ENCODE measurements at regions not wholly inside any gene's neighbourhood (a gene's known extent, or its start where the extent isn't known, plus 50 kb on each side); places are given as distances from the start of the nearest gene placed in this dataset.

DNA sequence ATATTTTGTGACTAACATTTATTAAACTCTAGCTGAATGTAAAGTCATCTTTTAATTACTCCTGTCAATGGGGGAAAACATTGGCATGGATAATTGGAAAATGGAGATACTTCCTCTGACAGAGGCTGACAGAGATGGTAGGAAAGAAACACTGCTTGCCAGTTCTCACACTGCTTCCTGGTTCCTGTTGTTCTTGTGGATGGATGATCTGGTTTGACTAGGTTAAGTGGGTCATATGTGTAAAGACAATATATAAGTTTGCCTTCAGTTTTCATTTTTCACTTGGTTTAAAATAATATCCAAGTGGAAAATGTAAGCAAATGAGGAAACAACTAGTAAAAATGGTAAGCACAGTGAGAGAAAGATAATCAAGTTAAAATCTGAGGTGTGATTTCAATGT lies 188.8 kb upstream of the CWC22 start:
- no peak for DNase-seq (ENCODE audit: low spot score)
- in situ Hi-C loops (cut with MboI; ENCODE audit: low pct_unique_long_range_greater_than_20kb, low sequenced_read_pairs, unreplicated experiment), result no loop called here
- TF ChIP-seq, protein P1, sequence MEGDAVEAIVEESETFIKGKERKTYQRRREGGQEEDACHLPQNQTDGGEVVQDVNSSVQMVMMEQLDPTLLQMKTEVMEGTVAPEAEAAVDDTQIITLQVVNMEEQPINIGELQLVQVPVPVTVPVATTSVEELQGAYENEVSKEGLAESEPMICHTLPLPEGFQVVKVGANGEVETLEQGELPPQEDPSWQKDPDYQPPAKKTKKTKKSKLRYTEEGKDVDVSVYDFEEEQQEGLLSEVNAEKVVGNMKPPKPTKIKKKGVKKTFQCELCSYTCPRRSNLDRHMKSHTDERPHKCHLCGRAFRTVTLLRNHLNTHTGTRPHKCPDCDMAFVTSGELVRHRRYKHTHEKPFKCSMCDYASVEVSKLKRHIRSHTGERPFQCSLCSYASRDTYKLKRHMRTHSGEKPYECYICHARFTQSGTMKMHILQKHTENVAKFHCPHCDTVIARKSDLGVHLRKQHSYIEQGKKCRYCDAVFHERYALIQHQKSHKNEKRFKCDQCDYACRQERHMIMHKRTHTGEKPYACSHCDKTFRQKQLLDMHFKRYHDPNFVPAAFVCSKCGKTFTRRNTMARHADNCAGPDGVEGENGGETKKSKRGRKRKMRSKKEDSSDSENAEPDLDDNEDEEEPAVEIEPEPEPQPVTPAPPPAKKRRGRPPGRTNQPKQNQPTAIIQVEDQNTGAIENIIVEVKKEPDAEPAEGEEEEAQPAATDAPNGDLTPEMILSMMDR (IDR thresholded peaks at IDR 0.05; ENCODE audit: extremely low read depth, insufficient read depth, missing control alignments), result no peak

DNA sequence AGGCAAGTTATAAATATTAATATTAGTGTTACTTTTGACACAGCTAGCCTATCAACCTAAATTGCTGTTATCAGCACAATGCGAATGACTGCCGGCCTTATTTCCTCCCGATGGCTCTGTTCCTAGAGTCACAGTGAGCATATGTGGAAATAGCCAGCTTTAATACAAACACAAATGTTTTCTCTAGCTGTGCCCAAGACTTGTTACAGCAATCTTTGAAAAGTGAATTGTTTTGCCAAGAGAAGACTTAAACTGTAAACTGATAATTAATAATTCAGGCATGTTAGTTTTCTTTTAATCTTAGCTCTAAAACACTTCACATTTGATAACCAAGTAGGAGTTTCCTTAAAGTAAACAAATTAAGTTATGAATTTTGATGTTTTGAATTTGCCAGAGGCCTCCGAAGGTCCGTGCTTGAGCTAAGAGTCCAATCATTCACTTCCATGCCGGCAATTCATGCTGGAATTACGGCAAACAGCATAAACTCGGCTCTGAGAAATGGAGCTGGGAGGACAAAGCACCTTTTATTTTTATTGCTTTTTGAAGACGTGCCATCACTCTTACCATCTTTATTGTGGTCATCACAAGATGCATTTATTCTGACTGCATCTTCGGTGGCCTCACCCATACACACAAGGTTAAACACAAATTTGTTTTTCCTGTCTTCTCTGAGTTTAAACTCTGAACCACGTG lies 184.5 kb upstream of the CWC22 start:
- no peak for DNase-seq (ENCODE audit: low spot score)
- TF ChIP-seq, protein P1 (IDR thresholded peaks at IDR 0.05; ENCODE audit: extremely low read depth, insufficient read depth, missing control alignments), result no peak
- in situ Hi-C loops (cut with MboI; ENCODE audit: low pct_unique_long_range_greater_than_20kb, low sequenced_read_pairs, unreplicated experiment), result no loop called here

DNA sequence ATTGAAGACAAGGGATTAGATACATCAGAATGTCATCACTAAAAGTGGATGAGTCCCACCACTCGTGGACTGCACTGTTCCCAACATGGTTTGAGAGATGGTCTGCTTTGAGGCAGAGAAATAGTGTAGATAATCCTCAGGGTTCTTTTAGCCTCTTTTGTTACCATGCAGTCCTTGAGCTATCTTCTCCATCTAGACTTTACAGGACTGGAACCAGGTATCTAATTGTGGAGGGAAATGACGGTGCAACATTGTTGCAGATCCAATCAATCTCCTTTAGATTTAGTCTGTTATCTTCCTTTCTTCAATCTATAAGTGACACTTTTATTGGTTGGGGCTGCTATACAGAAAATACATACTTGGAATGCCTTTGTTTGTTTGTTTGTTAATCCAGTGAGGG lies 183.8 kb upstream of the CWC22 start:
- TF ChIP-seq, protein P1 (IDR thresholded peaks at IDR 0.05; ENCODE audit: extremely low read depth, insufficient read depth, missing control alignments), result no peak
- in situ Hi-C loops (cut with MboI; ENCODE audit: low pct_unique_long_range_greater_than_20kb, low sequenced_read_pairs, unreplicated experiment), result no loop called here
- DNase-seq (ENCODE audit: low spot score), result no peak

- in situ Hi-C loops (cut with MboI; ENCODE audit: low pct_unique_long_range_greater_than_20kb, low sequenced_read_pairs, unreplicated experiment), result no loop called here
- DNase-seq (ENCODE audit: low spot score), result no peak
- TF ChIP-seq, protein P1 (IDR thresholded peaks at IDR 0.05; ENCODE audit: extremely low read depth, insufficient read depth, missing control alignments), result no peak
Measured at GRCh38 chr2:180187611-180188010, 180.5 kb upstream of the CWC22 start.

DNA sequence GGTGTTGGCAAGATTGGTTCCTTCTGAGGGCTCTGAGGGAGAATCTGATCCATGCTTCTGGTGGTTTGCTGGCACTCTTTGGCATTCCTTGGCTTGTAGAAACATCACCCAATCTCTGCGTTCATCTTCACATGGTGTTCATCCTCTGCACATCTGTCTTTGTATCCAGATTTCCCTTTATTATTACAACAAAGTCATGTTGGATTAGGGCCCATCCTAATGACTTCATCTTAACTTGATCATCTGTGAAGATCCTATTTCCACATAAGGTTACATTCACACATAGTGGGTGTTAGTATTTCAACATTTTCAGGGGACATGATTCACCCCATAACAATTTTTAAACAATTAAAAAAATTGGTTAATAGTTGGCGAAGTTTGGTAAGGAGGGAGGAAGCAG lies 177.4 kb upstream of the CWC22 start:
- DNase-seq (ENCODE audit: low spot score), result no peak
- in situ Hi-C loops (cut with MboI; ENCODE audit: low pct_unique_long_range_greater_than_20kb, low sequenced_read_pairs, unreplicated experiment), result no loop called here

DNA sequence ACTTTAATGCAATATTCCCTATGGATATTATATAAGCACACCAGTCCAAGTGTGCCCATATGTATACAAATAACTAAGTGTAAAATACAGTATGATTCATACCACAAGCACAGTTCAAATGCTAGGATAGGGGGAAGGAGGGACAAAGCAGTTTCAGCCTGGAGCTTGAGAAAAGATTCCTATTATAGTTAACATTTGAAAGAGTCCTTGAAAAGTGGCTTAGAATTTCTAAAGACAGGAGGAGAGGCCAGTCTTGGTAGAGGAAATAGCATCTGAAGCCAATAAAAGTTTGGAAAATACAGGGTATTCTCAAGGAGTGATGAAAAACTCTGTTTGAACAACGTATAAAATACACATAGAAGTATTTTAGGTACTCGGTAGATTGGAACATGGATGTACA lies 173.4 kb upstream of the CWC22 start:
- in situ Hi-C loops (cut with MboI; ENCODE audit: low pct_unique_long_range_greater_than_20kb, low sequenced_read_pairs, unreplicated experiment), result no loop called here
- TF ChIP-seq, protein P1 (IDR thresholded peaks at IDR 0.05; ENCODE audit: extremely low read depth, insufficient read depth, missing control alignments), result no peak

More for the DNA sequence above, 177.4 kb upstream of the CWC22 start:
- TF ChIP-seq, protein P1 (IDR thresholded peaks at IDR 0.05; ENCODE audit: extremely low read depth, insufficient read depth, missing control alignments), result no peak

More for the DNA sequence above, 173.4 kb upstream of the CWC22 start:
- no peak for DNase-seq (ENCODE audit: low spot score)
